Smooth muscle cell (in vitro differentiated cells): ENCODE measurements at regions not wholly inside any gene's neighbourhood (a gene's known extent, or its start where the extent isn't known, plus 50 kb on each side); places are given as distances from the start of the nearest gene placed in this dataset.

ENCODE experiments used
- DNase-seq: peaks from one replicate; lab custom pipeline; 2025; ENCODE audit not compliant: unreplicated experiment; lab: John Stamatoyannopoulos, UW
- H2AFZ ChIP-seq: fragments of 200-600 bp; sonication (generic); 2 replicates; pipeline ENCODE4 v1.6.0; 2016; ENCODE audit warnings: antibody characterized with exemption, low read depth, mild to moderate bottlenecking
- H3F3A ChIP-seq: fragments of 200-600 bp; sonication (generic); 2 replicates; pipeline ENCODE4 v1.6.0; 2017; ENCODE audit warnings: antibody characterized with exemption, low read depth
- H3K27ac ChIP-seq: fragments of 200-600 bp; sonication (generic); 2 replicates; pipeline ENCODE4 v1.5.1; 2016; ENCODE audit warnings: low read depth, mild to moderate bottlenecking
- H3K27me3 ChIP-seq: fragments of 200-600 bp; sonication (generic); 2 replicates; pipeline ENCODE4 v1.6.1; 2016; ENCODE audit warnings: low read depth, mild to moderate bottlenecking
- H3K36me3 ChIP-seq: fragments of 200-600 bp; sonication (generic); 2 replicates; pipeline ENCODE4 v1.5.1; 2016; ENCODE audit warnings: low read depth
- H3K4me1 ChIP-seq: fragments of 200-600 bp; sonication (generic); 2 replicates; pipeline ENCODE4 v1.5.1; 2016; ENCODE audit warnings: low read depth
- H3K4me2 ChIP-seq: fragments of 200-600 bp; sonication (generic); 2 replicates; pipeline ENCODE4 v1.6.0; 2016; ENCODE audit warnings: mild to moderate bottlenecking
- H3K4me3 ChIP-seq: fragments of 200-600 bp; sonication (generic); 2 replicates; pipeline ENCODE4 v1.5.1; 2016; ENCODE audit warnings: mild to moderate bottlenecking
- H3K79me2 ChIP-seq: fragments of 200-600 bp; sonication (generic); 2 replicates; pipeline ENCODE4 v1.6.0; 2016; ENCODE audit warnings: low read depth, mild to moderate bottlenecking
- H3K9ac ChIP-seq: fragments of 200-600 bp; sonication (generic); 2 replicates; pipeline ENCODE4 v1.6.0; 2016; ENCODE audit warnings: low read depth
- H3K9me3 ChIP-seq: fragments of 200-600 bp; sonication (generic); replicated peaks from 2 replicates; pipeline ENCODE4 v1.5.1; 2016; ENCODE audit warnings: low read depth
- H4K20me1 ChIP-seq: fragments of 200-600 bp; sonication (generic); 2 replicates; pipeline ENCODE4 v1.6.0; 2016; ENCODE audit warnings: low read depth
- CTCF ChIP-seq: fragments of 200-600 bp; sonication (generic); IDR thresholded peaks from 2 replicates; pipeline ENCODE4 v1.5.1; 2017; ENCODE audit warnings: borderline replicate concordance, mild to moderate bottlenecking, antibody characterized with exemption; ENCODE audit not compliant: insufficient read depth, poor library complexity, severe bottlenecking
- WGBS: methylation state at CpG from one replicate; pipeline ENCODE4 v1.1.7; 2016; ENCODE audit warnings: low lambda C conversion rate; 5-methylcytosine and 5-hydroxymethylcytosine counted together

DNA sequence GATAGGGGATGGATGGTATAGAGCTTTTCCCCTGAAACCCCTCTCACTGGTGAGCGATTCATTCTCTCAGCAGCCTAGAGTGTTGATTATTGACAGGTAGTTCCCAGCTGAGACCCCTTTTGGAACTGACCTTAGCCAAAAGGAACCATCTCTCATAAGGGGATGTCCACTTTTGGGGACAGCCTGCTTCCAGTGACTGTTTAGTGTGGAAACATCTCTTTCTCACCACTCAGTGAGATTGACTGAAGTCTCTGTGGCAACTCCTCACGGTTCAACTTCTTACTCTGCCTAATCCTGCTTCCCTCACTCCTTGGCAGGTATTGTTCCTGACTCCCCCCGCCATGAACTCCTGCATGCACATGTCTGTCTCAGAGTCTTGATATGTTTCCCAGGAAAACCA is 529.2 kb upstream of the ATP2B1 start:
- TF ChIP-seq CTCF, result no peak
- no peak overlapping the region for H3K27ac ChIP-seq
- 95% methylated on average over 3 of the region's 3 CpGs for WGBS
- H3K36me3 ChIP-seq, result no peaks in the 10 kb centered on the region
- no peak overlapping the region for H2AFZ ChIP-seq
- no peak for DNase-seq
- no peaks in the 10 kb centered on the region for H4K20me1 ChIP-seq
- no peaks in the 10 kb centered on the region for H3K4me1 ChIP-seq
- no peaks in the 10 kb centered on the region for H3K9me3 ChIP-seq
- H3K9ac ChIP-seq, result no peak overlapping the region
- H3F3A ChIP-seq, result no peaks in the 10 kb centered on the region
- no peak overlapping the region for H3K4me2 ChIP-seq
- H3K27me3 ChIP-seq, result no peaks in the 10 kb centered on the region
- H3K4me3 ChIP-seq, result no peak overlapping the region
- H3K79me2 ChIP-seq, result no peaks in the 10 kb centered on the region

DNA sequence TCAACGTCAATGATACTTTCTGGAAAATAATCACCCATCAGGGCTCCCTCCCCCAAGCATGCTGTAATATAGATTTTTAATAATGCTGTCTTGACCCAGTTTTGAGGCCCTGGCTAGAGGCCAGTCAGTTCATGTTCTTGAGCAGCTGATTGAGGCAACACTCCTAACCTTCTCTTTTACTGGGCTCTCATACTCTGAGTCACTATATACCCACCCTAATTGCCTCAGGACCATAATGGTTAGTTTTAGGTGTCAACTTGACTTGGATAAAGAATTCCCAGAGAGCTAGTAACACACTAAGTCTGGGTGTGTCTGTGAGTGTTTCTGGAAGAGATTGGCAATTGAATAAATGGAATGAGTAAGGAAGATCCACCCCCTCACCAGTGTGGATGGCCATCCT is 527.0 kb upstream of the ATP2B1 start:
- TF ChIP-seq CTCF, result no peak
- H3K27me3 ChIP-seq, result no peaks in the 10 kb centered on the region
- H3K9ac ChIP-seq, result no peak overlapping the region
- H3K4me2 ChIP-seq, result no peak overlapping the region
- H3K4me1 ChIP-seq, result no peaks in the 10 kb centered on the region
- H3K79me2 ChIP-seq, result no peaks in the 10 kb centered on the region
- DNase-seq, result no peak
- no peaks in the 10 kb centered on the region for H3K9me3 ChIP-seq
- H3F3A ChIP-seq, result no peaks in the 10 kb centered on the region
- WGBS, result 81% methylated on average over 1 of the region's 1 CpG
- no peak overlapping the region for H3K27ac ChIP-seq
- H3K4me3 ChIP-seq, result no peak overlapping the region
- H3K36me3 ChIP-seq, result no peaks in the 10 kb centered on the region
- H2AFZ ChIP-seq, result no peak overlapping the region
- H4K20me1 ChIP-seq, result no peaks in the 10 kb centered on the region

DNA sequence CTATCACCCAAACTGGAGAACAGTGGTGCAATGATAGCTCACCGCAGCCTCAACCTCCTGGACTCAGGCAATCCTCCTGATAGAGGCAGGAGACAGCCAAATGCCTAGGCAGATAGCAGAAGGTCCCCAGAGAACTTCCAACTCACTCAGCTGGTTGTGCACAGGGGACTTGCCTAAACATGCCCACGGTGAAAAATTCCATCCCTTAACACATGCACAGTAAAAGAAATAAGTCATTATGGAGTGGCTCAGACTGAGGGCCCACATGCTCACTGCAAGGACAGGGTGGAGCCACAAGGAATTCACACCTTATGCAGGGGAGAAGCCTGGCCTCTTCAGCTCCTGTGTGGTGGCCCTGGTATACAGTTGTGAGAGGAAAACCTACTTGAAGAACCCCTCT is 525.8 kb upstream of the ATP2B1 start:
- Histone ChIP-seq H2AFZ (no peak overlapping the region), H4K20me1 (no peaks in the 10 kb centered on the region), H3K36me3 (no peaks in the 10 kb centered on the region), H3K9ac (no peak overlapping the region), H3K4me3 (no peak overlapping the region), H3K9me3 (no peaks in the 10 kb centered on the region), H3K4me2 (no peak overlapping the region), H3K27ac (no peak overlapping the region), H3K4me1 (no peaks in the 10 kb centered on the region), H3K27me3 (no peaks in the 10 kb centered on the region), H3F3A (no peaks in the 10 kb centered on the region), H3K79me2 (no peaks in the 10 kb centered on the region)
- 90% methylated on average over 2 of the region's 2 CpGs for WGBS
- no peak for DNase-seq
- TF ChIP-seq CTCF, result no peak

GRCh38 chr12:90233168-90234100 is 524.8 kb upstream of the ATP2B1 start:
- Histone ChIP-seq H3K4me1 (no peaks in the 10 kb centered on the region), H3K36me3 (no peaks in the 10 kb centered on the region), H3K9ac (no peak overlapping the region), H3K27ac (no peak overlapping the region), H3K4me2 (peak overlapping the region; percentile 40), H3K79me2 (no peaks in the 10 kb centered on the region), H3K9me3 (no peaks in the 10 kb centered on the region), H2AFZ (no peak overlapping the region), H3F3A (no peaks in the 10 kb centered on the region), H3K4me3 (no peak overlapping the region), H3K27me3 (no peaks in the 10 kb centered on the region), H4K20me1 (no peaks in the 10 kb centered on the region)
- DNase-seq, result no peak
- 71% methylated on average over 6 of the region's 6 CpGs for WGBS
- no peak for TF ChIP-seq CTCF
